ENCODE measurements at regions not wholly inside any gene's neighbourhood (a gene's known extent, or its start where the extent isn't known, plus 50 kb on each side); places are given as distances from the start of the nearest gene placed in this dataset.

- Histone ChIP-seq H3K36me3 (ENCODE audit: control insufficient read depth, insufficient read depth, low read length) (no peaks in the 10 kb centered on the region), H3K27me3 (ENCODE audit: control insufficient read depth in 2 of 2, insufficient read depth in 2 of 2, low read length in 2 of 2) (no peaks in the 10 kb centered on the region; a peak in 1 of 5 replicates), H2AFZ (ENCODE audit: low read depth, low read length) (no peak overlapping the region), H3K9me3 (replicated peaks; ENCODE audit: control insufficient read depth, insufficient read depth, low read depth, low read length) (no peaks in the 10 kb centered on the region), H3K27ac (ENCODE audit: extremely low read depth, low read depth, low read length) (no peak overlapping the region), H3K9me1 (ENCODE audit: control insufficient read depth, insufficient read depth, low read length) (no peaks in the 10 kb centered on the region), H4K20me1 (replicated peaks; ENCODE audit: control insufficient read depth, insufficient read depth, low read length) (no peaks in the 10 kb centered on the region), H3K9ac (ENCODE audit: insufficient read depth in 1 of 2, low read depth in 2 of 2, low read length in 2 of 2) (no peak overlapping the region), H3K4me2 (ENCODE audit: insufficient read depth, low read length) (no peak overlapping the region), H3K79me2 (ENCODE audit: control insufficient read depth, insufficient read depth, low read length) (no peaks in the 10 kb centered on the region), H3K4me1 (replicated peaks in 1 of 2; ENCODE audit: control insufficient read depth in 2 of 2, insufficient read depth in 2 of 2, low read length in 2 of 2) (no peaks in the 10 kb centered on the region), H3K4me3 (no peak overlapping the region)
- intact Hi-C loops (cut with micrococcal nuclease), result no loop called here
- CTCF ChIA-PET (ENCODE audit: low intra/inter-chr PET ratio), result no interaction called here
- TF ChIP-seq ZBTB40 (IDR thresholded peaks at IDR 0.05), result no peak
- no peak for TF ChIP-seq ZBTB40 (CRISPR knock-in tag; IDR thresholded peaks at IDR 0.05)
- TF ChIP-seq RREB1 (CRISPR knock-in tag; IDR thresholded peaks at IDR 0.05), result no peak
- TF ChIP-seq ZNF512 (tag; IDR thresholded peaks at IDR 0.05), result no peak
- no peak for TF ChIP-seq CCAR2 (IDR thresholded peaks at IDR 0.05; ENCODE audit: low read depth, low read length)
- 4% methylated on average over 4 of the region's 4 CpGs for WGBS (ENCODE audit: insufficient coverage, low coverage, missing lambda C conversion rate)
- FAIRE-seq, result no peak
- DNase-seq (ENCODE audit: extremely low read depth in 1 of 4, low spot score in 3 of 4), result no peak
- POLR2A ChIA-PET, result no interaction called here
- in situ Hi-C loops (cut with MboI), result no loop called here
- ATAC-seq, result no peak
- BruUV-seq (replicated peaks), result no TSS peak
These were observed 217.6 kb downstream of the EFCAB11 start for GRCh38 chr14:89736881-89737280.
